Parathyroid adenoma (tissue), 2 donors: ENCODE measurements at regions not wholly inside any gene's neighbourhood (a gene's known extent, or its start where the extent isn't known, plus 50 kb on each side); places are given as distances from the start of the nearest gene placed in this dataset.

Source experiments
- H2AFZ ChIP-seq: fragments of 300-600 bp; sonication (generic); one replicate; pipeline ENCODE4 v1.7.0; 2017; ENCODE audit warnings: antibody characterized with exemption, mild to moderate bottlenecking
- H3K27ac ChIP-seq: fragments of 300-600 bp; sonication (generic); one replicate; pipeline ENCODE4 v1.7.0; 2017
- H3K27me3 ChIP-seq: fragments of 300-600 bp; sonication (generic); one replicate; pipeline ENCODE4 v1.7.0; 2017; ENCODE audit warnings: low read length; ENCODE audit not compliant: control insufficient read depth, insufficient read depth
- H3K36me3 ChIP-seq: fragments of 300-600 bp; sonication (generic); one replicate; pipeline ENCODE4 v1.7.0; 2017; ENCODE audit warnings: low read length; ENCODE audit not compliant: control insufficient read depth, insufficient read depth
- H3K4me1 ChIP-seq: fragments of 300-600 bp; sonication (generic); one replicate; pipeline ENCODE4 v1.7.0; 2017; ENCODE audit warnings: control low read depth
- H3K4me2 ChIP-seq: fragments of 300-600 bp; sonication (generic); one replicate; pipeline ENCODE4 v1.7.0; 2017; ENCODE audit warnings: low read length
- H3K4me3 ChIP-seq: fragments of 300-600 bp; sonication (generic); one replicate; pipeline ENCODE4 v1.7.0; 2017; ENCODE audit warnings: low read depth, low read length
- H3K79me2 ChIP-seq: fragments of 300-600 bp; sonication (generic); one replicate; pipeline ENCODE4 v1.7.0; 2017; ENCODE audit warnings: control low read depth
- H3K9ac ChIP-seq: fragments of 300-600 bp; sonication (generic); one replicate; pipeline ENCODE4 v1.7.0; 2017; ENCODE audit warnings: mild to moderate bottlenecking
- H3K9me3 ChIP-seq: fragments of 300-600 bp; sonication (generic); one replicate; pipeline ENCODE4 v1.7.0; 2017; ENCODE audit warnings: low read length; ENCODE audit not compliant: control insufficient read depth
- TF ChIP-seq, protein P1 (sequence below): fragments of 300-600 bp; sonication (generic); IDR thresholded peaks from one replicate; pipeline ENCODE4 v1.7.0; 2017; ENCODE audit warnings: antibody characterized with exemption, mild to moderate bottlenecking
- donor health status: primary hyperparathyroidism.

- Histone ChIP-seq H3K4me2 (no peak overlapping the region), H3K79me2 (no peaks in the 10 kb centered on the region), H3K27ac (no peak overlapping the region), H3K27me3 (no peaks in the 10 kb centered on the region), H2AFZ (no peak overlapping the region), H3K4me1 (no peaks in the 10 kb centered on the region), H3K36me3 (no peaks in the 10 kb centered on the region), H3K9ac (no peak overlapping the region), H3K9me3 (no peaks in the 10 kb centered on the region), H3K4me3 (no peak overlapping the region)
- TF ChIP-seq, protein P1, sequence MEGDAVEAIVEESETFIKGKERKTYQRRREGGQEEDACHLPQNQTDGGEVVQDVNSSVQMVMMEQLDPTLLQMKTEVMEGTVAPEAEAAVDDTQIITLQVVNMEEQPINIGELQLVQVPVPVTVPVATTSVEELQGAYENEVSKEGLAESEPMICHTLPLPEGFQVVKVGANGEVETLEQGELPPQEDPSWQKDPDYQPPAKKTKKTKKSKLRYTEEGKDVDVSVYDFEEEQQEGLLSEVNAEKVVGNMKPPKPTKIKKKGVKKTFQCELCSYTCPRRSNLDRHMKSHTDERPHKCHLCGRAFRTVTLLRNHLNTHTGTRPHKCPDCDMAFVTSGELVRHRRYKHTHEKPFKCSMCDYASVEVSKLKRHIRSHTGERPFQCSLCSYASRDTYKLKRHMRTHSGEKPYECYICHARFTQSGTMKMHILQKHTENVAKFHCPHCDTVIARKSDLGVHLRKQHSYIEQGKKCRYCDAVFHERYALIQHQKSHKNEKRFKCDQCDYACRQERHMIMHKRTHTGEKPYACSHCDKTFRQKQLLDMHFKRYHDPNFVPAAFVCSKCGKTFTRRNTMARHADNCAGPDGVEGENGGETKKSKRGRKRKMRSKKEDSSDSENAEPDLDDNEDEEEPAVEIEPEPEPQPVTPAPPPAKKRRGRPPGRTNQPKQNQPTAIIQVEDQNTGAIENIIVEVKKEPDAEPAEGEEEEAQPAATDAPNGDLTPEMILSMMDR: no peak
Observed at GRCh38 chr6:141532211-141532610, 600.5 kb upstream of the GJE1 start.

GRCh38 chr6:141531040-141531439, 601.7 kb upstream of the GJE1 start:
- H3K4me3 ChIP-seq: no peak overlapping the region
- no peaks in the 10 kb centered on the region for H3K27me3 ChIP-seq
- H3K4me2 ChIP-seq: no peak overlapping the region
- TF ChIP-seq, protein P1: no peak
- H3K79me2 ChIP-seq: no peaks in the 10 kb centered on the region
- no peaks in the 10 kb centered on the region for H3K9me3 ChIP-seq
- no peak overlapping the region for H3K9ac ChIP-seq
- no peaks in the 10 kb centered on the region for H3K4me1 ChIP-seq
- H3K36me3 ChIP-seq: no peaks in the 10 kb centered on the region
- H2AFZ ChIP-seq: no peak overlapping the region
- H3K27ac ChIP-seq: no peak overlapping the region

DNA sequence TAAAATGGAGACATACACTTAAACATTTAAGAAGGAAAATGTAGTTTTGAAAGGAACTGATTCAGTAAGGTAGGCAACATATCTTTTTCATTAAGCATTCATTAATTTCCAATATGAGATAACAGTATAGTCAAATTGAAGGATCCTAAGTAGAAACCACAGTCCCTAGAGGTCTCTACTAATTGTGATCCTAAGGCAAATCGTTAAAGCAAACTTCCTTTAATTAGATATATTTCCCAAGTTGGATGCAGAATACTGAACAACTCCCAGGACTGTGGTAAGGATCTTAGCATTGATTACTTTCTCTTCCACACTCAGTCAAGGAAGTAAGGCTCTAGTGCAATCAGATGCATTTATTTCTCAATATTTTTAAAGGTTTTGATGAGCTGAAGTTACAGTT, 604.1 kb upstream of the GJE1 start:
- Histone ChIP-seq H3K9me3 (no peaks in the 10 kb centered on the region), H3K27ac (no peak overlapping the region), H3K79me2 (no peaks in the 10 kb centered on the region), H3K4me2 (no peak overlapping the region), H3K9ac (no peak overlapping the region), H3K27me3 (no peaks in the 10 kb centered on the region), H3K4me3 (no peak overlapping the region), H2AFZ (no peak overlapping the region), H3K4me1 (no peaks in the 10 kb centered on the region), H3K36me3 (no peaks in the 10 kb centered on the region)
- TF ChIP-seq, protein P1: no peak

DNA sequence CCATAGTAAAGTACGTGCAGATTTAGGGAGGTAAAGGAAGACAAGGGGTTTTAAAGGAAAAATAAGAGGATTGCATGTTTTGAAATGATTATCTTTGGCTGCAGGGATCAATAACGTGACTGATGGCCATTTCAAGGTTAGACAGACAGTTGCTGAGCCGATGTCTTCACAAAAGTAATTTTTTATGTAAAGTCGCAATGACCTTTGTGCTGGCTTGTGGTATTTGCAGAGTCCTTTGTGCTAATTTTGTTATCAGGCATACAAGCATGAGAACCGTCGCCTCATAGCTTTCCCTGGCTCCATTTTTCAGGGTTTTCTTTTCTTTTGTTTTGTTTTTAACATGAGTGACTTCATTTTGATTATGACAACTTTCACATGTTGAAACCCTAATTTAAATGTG, 605.7 kb upstream of the GJE1 start:
- no peak overlapping the region for H3K4me3 ChIP-seq
- no peak overlapping the region for H3K4me2 ChIP-seq
- no peaks in the 10 kb centered on the region for H3K27me3 ChIP-seq
- no peaks in the 10 kb centered on the region for H3K79me2 ChIP-seq
- no peak overlapping the region for H3K9ac ChIP-seq
- H3K4me1 ChIP-seq: no peaks in the 10 kb centered on the region
- TF ChIP-seq, protein P1: no peak
- no peaks in the 10 kb centered on the region for H3K9me3 ChIP-seq
- no peak overlapping the region for H2AFZ ChIP-seq
- no peak overlapping the region for H3K27ac ChIP-seq
- H3K36me3 ChIP-seq: no peaks in the 10 kb centered on the region

DNA sequence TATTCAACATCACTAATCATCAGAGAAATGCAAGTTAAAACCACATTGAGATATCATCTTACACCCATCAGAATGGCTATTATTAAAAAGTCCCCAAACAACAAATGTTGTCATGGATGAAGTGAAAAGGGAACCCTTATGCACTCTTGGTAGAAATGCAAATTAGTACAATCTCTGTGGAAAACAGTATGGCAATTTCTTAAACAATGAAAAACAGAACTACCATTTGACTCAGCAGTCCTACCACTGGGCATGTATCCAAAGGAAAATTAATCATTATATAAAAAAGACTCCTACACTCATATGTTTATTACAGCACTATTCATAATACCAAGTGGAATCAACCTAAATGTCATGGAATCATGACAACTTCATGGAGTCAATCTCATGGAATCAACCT, 611.3 kb upstream of the GJE1 start:
- H3K4me1 ChIP-seq: no peaks in the 10 kb centered on the region
- no peak overlapping the region for H3K9ac ChIP-seq
- H3K4me2 ChIP-seq: no peak overlapping the region
- H3K27me3 ChIP-seq: no peaks in the 10 kb centered on the region
- no peak overlapping the region for H3K4me3 ChIP-seq
- TF ChIP-seq, protein P1: no peak
- H3K36me3 ChIP-seq: no peaks in the 10 kb centered on the region
- no peaks in the 10 kb centered on the region for H3K79me2 ChIP-seq
- no peak overlapping the region for H3K27ac ChIP-seq
- H3K9me3 ChIP-seq: no peaks in the 10 kb centered on the region
- H2AFZ ChIP-seq: no peak overlapping the region
